Stimulated activated CD8-positive, alpha-beta memory T cell treated with anti-CD3 and anti-CD28 coated beads, Interleukin-12 subunit alpha, Interleukin-12 subunit beta, amount 100 ng/mL, for 1 hour (primary cell): ENCODE measurements at regions not wholly inside any gene's neighbourhood (a gene's known extent, or its start where the extent isn't known, plus 50 kb on each side); places are given as distances from the start of the nearest gene placed in this dataset.

Experiments
- DNase-seq: peaks from one replicate; pipeline ENCODE4 v3.0.0-alpha.2; 2020; ENCODE audit warnings: low read depth

- DNase-seq, result no peak
Observed at GRCh38 chr12:127888943-127889719, 377.8 kb upstream of the TMEM132C start.

GRCh38 chr12:127893895-127894609, 372.9 kb upstream of the TMEM132C start:
- no peak for DNase-seq

DNA sequence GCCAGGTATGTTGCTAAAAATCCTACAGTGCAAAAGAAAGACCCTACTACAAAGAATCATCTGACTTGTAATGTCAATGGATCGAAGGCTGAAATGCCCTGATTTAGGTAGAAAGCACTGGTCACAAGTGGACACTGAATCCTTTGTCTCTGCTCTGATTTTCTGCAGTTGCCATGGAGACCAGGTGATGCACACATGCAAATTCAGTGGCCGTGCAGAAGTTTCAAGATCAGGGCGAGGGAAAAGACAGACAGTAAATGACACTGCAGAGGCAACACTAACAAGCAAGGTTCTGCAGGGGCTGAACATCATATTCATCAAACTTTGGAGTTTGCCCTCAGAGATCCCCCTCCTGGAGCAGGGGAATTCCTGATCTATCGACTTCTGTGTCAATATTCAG, 370.3 kb upstream of the TMEM132C start:
- no peak for DNase-seq

DNA sequence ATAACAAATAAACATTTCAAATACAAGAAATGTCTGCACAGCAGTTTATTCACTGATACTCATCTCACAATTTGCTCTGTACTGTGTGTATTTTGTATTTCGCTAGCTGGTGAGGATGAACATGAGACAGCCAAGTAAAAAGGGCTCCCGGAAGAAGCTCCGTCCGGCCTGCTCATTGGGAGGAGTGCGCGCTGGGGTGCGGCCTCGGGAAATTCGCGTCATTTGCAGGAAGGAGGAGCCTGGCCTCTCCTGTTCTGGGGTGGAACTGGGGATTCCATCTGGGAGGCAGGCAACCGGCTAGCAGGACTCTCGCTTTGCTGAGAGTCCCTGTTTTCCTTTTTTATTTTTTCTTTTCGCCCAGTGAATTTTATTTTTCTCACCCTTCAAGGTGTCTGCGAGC, 368.4 kb upstream of the TMEM132C start:
- DNase-seq, result no peak

DNA sequence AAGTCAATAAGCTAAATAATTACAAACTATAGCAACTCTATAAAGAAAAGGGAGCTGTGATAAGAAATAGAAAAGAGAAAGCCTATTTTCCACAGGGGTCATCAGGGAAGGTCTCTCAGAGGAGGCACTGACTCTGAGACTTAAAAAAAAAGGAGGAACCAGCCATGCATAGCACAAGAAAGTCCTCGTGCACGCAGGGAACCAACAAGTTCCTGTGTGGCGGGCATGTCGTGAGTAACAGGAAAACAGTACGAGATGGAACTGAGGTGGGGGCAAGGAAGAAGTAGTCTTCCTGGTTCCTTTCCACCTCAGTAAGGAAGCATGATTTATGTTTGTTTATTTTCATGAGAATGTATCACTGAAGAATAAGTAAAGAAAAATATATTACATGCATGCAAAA, 367.0 kb upstream of the TMEM132C start:
- DNase-seq, result no peak

GRCh38 chr12:127900386-127900785, 366.6 kb upstream of the TMEM132C start:
- DNase-seq, result no peak

GRCh38 chr12:127903146-127903545, 363.8 kb upstream of the TMEM132C start:
- DNase-seq, result no peak

DNA sequence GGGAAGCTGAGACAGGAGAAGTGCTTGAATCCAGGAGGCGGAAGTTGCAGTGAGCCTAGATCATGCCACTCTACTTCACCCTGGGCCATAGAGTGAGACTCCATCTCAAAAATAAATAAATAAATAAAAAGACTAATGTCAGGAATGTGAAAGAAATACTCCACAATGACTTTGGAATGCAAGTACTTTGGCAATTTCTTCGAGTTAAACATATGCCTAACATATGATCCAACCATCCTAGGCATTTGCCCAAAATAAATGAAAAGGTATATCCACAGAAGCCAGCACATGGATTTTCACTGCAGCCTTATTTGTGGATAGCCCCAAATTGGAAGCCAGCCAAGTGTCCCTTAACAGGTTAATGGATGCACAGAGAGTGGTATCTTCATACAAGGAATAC, 357.9 kb upstream of the TMEM132C start:
- DNase-seq, result no peak

GRCh38 chr12:127911291-127911690, 355.7 kb upstream of the TMEM132C start:
- DNase-seq, result no peak

DNA sequence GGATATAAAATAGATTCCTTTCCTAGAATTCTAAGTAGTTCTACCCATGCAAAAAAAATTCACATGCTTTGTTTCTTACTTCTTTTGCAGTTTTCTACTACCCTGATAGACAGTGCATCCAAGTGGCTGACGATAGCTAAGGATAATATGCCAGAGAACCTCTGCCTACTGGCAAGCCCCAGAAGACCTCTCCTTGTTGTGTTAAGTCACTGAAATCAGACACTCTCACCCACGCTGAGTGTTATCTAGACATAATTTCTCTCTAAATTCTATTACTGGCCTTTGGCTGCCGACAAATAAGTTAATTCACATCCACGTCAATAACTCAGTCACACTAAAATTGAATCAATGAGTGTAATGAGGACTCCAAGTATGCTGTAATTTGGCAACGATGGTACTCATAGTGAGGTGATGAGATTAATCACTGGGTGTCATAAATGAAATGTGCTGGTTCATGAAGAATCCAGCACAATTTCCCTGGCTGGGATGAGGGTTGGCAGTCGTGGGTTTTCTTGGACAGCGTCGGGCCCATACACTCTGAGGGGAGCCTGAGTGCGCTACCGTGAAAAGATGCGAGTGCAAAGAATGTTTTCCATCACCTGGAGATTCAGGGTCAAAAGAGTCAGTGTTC, 354.8 kb upstream of the TMEM132C start:
- no peak for DNase-seq

- no peak for DNase-seq
Observed at GRCh38 chr12:127923501-127923900, 343.5 kb upstream of the TMEM132C start.

- no peak for DNase-seq
Observed at GRCh38 chr12:127925971-127926370, 341.0 kb upstream of the TMEM132C start.

GRCh38 chr12:127928178-127928577, 338.8 kb upstream of the TMEM132C start:
- no peak for DNase-seq

DNA sequence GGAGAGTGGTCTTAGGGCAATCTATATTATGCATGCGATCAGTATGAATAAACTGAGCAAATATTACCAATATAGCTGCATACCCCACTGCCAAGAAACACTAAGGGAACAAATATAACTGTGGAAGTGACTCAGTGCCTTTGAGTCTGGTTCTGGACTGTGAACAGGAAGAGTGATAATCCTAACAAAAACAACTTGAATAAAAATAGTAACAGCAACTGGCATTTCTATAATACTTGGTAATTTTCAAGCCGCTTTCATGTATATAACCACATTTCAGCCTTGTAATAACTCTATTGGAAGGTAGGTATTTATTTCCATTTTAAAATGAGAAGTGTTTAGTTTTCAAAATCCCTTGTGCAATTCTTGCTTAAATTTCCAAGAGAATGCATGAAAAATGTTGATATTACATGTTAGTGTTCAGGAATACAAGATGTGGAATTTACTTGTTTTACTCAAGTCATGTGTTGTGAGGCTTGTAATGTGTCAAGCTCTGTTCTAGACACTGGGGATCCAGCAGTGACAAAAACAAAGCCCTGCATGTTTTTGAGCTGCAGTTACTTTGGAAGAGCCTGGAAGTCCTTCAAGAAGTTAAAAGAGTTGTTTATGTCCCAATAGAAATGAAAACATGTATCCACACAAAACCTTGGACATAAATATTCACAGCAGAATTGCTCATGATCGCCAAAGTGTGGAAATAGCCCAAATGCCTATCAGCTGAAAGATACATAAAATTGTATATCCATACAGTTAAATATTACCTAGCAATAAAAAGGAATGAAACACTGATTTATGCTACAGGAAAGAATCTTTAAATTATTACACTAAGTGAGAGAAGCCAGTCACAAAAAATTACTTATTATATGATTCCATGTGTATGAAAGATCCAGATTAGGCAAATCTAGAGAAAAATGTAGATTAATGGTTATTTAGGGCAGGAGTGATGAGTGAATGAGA, 338.1 kb upstream of the TMEM132C start:
- no peak for DNase-seq

DNA sequence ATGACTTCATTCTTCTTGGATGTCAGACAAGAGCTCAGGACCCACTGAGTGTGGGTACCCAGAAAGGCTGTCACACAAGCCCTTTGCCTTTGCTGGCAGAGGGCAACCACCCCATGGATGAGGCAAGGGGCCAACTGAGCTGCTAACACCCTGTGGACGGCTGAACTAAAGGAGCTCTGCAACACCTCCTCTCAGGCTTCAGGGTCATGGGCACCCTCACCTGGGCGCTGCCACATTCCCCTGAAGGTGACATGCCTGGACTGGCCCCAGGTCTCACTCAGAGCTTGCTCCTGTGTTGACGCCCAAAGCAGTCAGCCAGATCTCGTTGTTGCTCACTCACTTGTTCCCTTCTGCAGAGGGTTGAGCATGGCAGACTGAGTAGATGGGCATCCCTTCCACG, 336.8 kb upstream of the TMEM132C start:
- no peak for DNase-seq

- no peak for DNase-seq
Observed at GRCh38 chr12:127934409-127934808, 332.6 kb upstream of the TMEM132C start.

DNA sequence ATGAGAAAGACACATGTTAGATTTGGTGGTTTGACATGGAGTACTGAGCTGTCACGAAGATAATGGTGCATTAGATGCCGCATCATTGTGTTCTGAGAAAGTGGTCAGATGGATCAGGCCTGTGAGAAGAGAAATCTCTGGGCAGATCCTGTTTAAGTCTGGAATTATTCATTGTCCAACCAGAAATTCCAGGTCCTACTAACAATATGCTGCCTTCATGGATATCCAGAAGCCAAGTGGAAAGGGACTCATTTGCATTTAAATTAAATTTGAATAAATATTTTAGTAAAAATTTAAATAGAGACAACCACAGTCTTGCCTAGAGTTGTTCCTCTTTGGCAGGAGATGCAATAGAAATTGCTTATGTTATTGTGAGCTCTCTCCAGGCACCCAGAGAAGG, 330.5 kb upstream of the TMEM132C start:
- DNase-seq, result no peak

DNA sequence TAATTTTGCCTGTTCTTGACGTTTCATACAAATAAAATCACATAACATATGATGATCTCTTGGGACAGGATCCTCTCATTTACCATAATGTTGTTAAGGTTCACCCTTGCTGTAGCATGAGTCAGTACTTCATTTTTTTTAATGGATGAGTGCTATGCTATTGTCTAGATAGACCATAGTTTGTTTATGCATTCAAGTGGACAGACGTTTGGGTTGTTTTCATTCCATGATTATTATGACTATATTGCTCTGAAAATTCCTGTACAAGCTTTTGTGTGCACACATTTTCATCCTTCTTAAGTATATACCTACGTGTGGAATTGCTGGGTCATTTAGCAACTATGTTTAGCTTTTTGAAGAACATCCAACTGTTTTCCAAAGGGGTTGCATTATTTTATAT, 325.6 kb upstream of the TMEM132C start:
- DNase-seq, result no peak

DNA sequence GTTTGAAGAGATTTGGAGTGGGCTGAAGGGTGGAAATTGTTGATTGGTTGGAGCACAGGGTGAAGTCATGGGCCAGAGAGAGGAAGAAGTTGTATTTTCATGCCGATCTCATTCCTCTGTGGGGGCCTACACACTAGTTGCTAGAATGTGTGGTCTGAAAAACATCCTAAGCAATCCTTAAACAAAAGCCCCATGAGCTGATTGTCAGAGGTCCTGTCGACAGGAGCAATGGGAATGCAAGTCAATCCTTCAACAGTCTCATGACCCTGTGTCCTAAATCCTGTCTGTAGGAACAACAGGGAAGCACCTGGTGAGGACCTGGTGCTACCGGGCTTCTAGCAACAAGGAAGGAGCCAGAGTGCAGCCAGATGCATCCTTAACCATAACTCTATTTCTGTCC, 324.0 kb upstream of the TMEM132C start:
- no peak for DNase-seq

DNA sequence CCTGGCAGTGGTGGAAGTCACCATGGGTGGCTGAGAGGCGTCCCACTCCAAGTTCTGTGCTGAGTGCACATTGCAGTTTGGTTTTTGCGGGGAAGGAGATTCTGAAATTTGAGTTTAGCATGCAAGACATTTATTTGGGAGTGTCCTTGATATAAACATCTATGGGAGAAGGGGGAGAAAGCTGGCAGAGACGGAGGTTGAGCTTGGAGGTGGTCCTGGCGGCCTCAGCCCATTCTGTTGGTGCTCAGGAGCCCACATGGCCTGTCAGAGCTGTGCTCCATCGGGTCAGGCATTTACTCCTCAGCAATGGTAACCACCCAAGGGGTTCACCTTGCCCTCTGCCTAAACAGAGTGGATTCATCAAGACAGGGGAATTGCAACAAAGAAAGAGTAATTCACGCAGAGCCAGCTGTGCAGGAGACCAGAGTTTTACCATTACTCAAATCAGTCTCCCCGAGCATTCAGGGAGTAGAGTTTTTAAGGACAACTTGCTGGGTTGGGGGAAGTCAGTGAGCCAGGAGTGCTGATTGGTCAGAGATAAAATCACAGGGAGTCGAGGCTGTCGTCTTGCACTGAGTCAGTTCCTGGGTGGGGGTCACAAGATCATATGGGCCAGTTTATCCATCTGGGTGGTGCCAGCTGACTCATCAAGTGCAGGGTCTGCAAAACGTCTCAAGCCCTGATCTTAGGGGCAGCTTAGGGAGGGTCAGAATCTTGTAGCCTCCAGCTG, 323.3 kb upstream of the TMEM132C start:
- DNase-seq, result no peak

GRCh38 chr12:127944211-127944899, 322.6 kb upstream of the TMEM132C start:
- DNase-seq, result no peak
